HCEC 1CT (cell line): ENCODE measurements at regions not wholly inside any gene's neighbourhood (a gene's known extent, or its start where the extent isn't known, plus 50 kb on each side); places are given as distances from the start of the nearest gene placed in this dataset.
"Not testable (repeated sequence)": the region's sequence is repeated elsewhere in the genome, so short reads cannot be mapped to it uniquely, and the experiment has no call there.

Source experiments
- DNase-seq: peaks from one replicate; pipeline ENCODE4 v3.0.0-alpha.2; 2017

DNA sequence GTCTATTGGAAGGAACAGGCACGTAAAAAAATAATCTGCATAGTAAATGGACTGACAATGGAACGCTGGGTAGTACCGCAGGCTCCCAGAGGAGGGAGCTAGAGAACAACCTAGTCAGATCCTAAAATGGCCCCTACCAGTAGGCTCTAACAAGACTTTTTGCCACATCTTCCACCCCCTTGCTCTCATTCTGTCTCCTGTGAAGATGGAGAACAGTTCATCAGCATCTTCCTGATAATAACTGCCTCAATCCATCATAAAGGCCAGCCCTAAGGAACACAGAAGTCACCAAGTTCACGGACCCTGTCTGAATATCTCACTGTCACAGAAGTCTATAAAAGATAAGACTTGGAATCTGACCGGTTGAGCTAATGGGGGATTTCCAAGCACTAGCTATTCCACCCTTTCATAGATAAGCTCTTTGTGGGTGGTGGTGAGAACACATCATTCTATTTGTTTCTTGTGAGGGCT, 133.4 kb downstream of the SLC1A3 start:
- peak; percentile 63 for DNase-seq

GRCh38 chr5:36740259-36740898, 134.0 kb downstream of the SLC1A3 start:
- DNase-seq, result peak; percentile 39

DNA sequence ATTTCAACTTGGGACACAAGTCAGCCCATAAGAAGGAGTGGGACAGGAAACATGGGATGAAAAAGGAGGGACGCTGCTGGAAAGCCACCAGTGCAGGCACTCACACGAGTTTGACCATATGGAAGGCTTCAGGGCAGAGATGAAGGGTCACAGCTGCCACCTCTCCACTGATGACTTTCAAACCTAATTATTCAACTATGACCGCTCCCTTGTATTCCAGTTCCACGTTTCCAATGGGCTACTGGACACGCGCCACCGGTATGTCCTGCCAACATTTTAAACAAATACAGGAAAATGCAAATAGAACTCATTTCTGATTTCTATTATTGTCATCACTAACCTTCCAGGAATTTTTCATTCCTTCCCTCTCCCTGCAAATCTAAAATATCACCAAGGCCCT, 134.7 kb downstream of the SLC1A3 start:
- DNase-seq, result no peak

GRCh38 chr5:36743891-36744772, 132.4 kb upstream of the NIPBL start:
- DNase-seq, result peak; percentile 73

GRCh38 chr5:36744773-36745589, 131.6 kb upstream of the NIPBL start:
- peak; percentile 7 for DNase-seq

GRCh38 chr5:36747794-36748193, 128.8 kb upstream of the NIPBL start:
- not testable (repeated sequence) for DNase-seq

- DNase-seq, result no peak
Measured at GRCh38 chr5:36751886-36752285, 124.7 kb upstream of the NIPBL start.

GRCh38 chr5:36755342-36755741, 121.2 kb upstream of the NIPBL start:
- DNase-seq, result no peak

DNA sequence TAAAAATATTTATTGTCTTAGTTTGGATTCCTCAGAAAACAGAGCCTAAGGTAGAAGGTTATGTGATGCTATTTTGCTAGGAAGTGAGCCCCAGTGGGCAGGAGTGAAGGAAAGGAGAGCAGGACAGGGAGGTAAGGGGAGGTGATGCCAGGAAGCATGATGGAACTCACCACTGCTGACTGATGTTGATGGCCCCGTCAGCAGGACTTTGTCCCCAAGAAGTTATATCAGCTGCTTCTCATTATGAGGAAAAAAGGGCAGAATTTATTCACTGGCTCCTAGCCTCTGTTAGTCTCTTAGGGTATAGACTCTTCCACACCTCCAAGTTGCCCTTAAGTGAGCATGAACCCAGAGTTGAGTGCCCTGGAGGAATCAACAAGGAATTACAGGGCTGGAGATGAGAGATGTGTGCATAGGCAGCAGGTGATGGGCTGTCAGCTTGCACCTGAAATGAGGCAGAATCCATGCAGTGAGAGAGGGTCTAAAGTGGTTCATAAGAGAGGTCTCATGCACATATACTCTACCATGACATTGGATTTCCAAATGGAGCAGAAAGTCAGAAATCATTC, 120.6 kb upstream of the NIPBL start:
- no peak for DNase-seq

DNA sequence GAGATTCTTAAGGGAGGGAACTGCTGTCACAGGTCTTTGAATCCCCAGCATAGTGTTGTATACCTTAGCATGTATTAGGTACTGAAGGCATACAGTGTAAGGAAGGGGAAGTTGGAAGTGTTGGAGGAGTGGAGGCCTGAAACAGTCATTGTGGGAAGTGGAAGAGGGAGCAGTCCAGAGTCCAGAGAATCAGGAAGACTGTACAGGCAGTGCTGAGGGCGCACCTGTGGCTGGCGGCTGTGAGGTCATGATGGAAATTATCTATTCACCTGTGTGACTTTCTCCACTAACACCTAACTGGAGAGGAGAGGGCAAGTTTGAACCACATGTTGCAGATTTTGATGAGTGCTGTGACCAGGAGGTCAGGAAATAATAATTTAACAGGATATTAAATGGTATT, 119.7 kb upstream of the NIPBL start:
- DNase-seq, result no peak

DNA sequence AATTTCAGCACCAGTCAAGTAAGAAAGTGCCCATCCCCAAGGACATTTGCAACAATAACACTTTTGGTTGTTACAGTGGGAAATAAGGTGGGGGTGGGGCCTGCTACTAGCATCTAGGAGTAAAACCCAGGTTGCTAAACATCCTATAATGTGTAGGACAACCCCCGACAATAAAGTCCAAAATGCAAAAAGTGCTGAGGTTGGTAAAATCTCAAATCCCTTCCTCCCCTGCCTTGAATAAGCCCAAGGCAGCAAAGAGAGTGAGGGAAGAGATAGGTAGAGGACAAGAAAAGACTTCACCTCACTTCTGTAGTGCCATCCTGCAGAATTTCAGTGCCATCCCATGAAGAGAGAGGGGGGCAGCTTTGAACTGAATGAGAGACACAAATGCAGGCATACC, 117.5 kb upstream of the NIPBL start:
- no peak for DNase-seq

DNA sequence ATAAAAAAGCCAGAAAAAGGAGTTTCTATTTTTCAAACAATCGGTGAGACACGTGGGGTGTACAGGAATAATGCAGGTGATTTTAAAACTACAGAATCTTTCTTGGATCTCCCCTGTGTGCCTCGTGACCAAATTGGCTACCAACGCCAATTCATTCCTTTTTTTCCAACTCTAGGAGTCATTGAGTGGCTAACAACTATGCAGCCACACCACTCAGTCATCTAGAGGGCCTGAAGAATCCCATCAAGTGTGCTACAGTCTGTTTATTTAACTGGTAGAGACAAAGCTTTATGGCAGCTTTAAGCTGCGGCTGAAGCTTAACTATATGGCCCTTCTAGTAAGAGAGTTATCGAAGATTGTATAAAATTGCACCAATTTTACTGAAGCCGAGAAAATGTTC, 113.1 kb upstream of the NIPBL start:
- no peak for DNase-seq

GRCh38 chr5:36765876-36766275, 110.7 kb upstream of the NIPBL start:
- DNase-seq, result no peak

DNA sequence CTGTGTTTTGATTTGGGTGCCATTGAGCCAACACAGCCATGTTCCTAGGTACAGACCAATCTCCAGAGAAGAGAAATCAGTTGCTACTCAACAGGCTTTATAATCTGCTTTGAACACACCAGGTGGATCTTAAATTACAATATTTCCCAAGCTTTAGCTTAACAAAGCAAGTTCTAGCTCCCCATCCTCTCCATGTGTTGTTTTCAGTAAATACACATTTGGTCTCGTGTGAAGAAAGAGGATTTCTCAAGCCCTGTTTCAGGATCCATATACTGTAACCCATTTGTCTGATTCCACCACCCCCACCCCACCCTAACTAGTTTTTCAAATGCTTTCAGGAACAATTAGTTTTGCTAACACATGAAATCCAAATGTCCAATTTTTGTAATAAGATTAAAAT, 109.6 kb upstream of the NIPBL start:
- DNase-seq, result no peak

DNA sequence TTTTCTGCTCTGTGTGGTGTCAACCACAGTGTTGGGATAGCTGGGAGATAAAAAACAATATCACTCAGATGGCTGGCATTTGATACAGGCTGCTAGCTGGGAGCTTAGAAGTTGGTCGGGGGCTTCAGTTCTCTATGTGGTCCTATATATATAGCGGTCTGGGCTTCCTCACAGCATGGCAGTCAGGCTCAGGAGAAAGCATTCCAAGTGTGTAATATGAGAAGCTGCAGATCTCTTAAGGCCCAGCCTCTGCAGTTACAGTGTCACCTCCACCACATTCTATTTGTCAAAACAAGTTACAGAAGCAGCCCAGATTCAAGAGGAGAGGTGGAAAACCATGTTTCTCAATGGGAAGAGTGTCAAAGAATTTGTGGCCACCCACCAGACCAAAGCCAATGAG, 108.1 kb upstream of the NIPBL start:
- no peak for DNase-seq

- DNase-seq, result no peak
Measured at GRCh38 chr5:36769129-36769770, 107.3 kb upstream of the NIPBL start.

GRCh38 chr5:36770125-36770524, 106.4 kb upstream of the NIPBL start:
- DNase-seq, result no peak

GRCh38 chr5:36772276-36773140, 104.1 kb upstream of the NIPBL start:
- no peak for DNase-seq

DNA sequence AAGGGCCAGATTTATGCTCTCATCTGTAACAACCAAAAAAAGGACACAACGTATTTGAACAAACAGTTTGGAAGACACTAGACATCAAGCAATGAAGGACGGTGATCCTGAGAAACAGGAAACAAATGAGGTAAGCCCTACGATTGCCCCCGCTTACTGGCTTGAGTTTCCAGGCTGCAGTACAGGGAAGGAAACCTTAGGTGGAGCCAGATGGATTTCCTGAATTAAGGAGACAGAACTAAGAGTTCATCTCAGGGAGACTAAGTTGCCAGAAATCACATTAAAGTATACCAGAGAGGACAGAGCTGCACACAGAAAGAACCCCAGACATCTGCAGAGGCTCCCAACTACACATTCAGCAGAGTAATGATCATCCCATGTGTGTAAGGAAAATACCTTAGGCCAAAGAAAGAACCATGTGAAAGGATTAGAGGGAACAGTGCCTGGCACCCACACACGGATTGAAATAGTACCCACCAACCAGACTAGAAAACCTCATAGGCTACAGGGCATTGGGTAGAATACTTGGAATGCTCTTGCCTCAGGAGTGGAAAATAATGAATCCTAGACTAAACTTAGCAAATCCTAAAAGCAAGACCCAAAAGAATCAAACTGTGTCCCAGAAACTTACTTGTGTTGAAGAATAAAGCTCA, 99.3 kb upstream of the NIPBL start:
- peak; percentile 19 for DNase-seq

DNA sequence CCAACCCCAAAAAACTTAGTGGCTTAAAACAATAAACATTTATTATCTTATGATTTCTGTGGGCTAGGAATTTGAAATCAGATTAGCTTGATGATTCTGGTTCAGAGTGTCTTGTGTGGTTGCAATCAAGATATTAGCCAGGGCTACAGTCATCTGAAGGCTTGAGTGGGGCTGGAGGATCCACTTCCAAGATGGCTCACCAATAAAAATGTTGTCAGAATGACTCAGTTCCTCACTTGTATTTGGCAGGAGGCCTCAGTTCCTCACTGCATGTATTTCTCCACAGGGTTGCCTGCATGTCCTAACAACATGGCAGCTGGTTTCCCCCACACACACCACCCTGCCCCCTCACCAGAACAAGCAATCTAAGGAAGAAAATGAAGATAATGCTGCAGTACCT, 98.2 kb upstream of the NIPBL start:
- no peak for DNase-seq

GRCh38 chr5:36782612-36783011, 94.0 kb upstream of the NIPBL start:
- DNase-seq, result not testable (repeated sequence)
